ENCODE measurements at regions not wholly inside any gene's neighbourhood (a gene's known extent, or its start where the extent isn't known, plus 50 kb on each side); places are given as distances from the start of the nearest gene placed in this dataset.
A peak's percentile ranks its signal among the peaks of the same experiment; 100 is the strongest.

DNA sequence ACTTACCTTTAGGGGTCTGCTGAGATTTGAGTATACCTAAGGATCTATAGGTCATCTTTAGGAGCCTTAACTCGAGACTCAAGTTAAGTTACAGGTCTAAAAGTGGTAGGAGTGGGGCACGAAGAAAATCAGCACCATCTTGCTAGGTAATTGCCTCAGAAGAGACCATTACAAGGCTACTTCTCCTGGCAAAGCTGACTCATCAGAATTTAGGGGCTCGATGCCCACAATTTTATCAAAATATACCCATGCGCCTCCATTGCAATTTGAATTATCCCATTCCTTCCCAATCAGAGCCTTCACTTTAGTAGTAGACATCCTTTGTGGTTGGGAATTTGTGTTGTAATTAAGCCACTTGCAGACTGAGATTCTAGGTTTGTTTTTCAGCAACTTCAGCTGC lies 1994.3 kb downstream of the MRPL39 start:
- H2BK20ac ChIP-seq (ENCODE audit: low read length) = no peak overlapping the region
- H3K27ac ChIP-seq (ENCODE audit: low read depth, low read length) = no peak overlapping the region
- POLR2A ChIA-PET (ENCODE audit: partially characterized antibody) = no interaction called here
- peak overlapping the region; percentile 53; the same call in 1 of the 2 replicates for H2AFZ ChIP-seq (ENCODE audit: low read length)
- H2BK12ac ChIP-seq (ENCODE audit: low read depth, low read length) = no peak overlapping the region
- no peak overlapping the region for H3K14ac ChIP-seq (ENCODE audit: insufficient read length)
- no peak overlapping the region for H3K23ac ChIP-seq (ENCODE audit: insufficient read length)
- no peak overlapping the region for H4K5ac ChIP-seq (ENCODE audit: insufficient read length, low read depth, low read length)
- H3K4me1 ChIP-seq (replicated peaks in 1 of 4; ENCODE audit: control insufficient read depth in 3 of 4, insufficient read depth in 4 of 4, low read length in 3 of 4) = no peaks in the 10 kb centered on the region
- H2BK120ac ChIP-seq (replicated peaks; ENCODE audit: low read depth, low read length) = no peak overlapping the region
- no peak for TF ChIP-seq BRCA1 (IDR thresholded peaks at IDR 0.05; ENCODE audit: low read depth, low read length)
- 0 out of 2 replicates have a peak, but pooled peaks have one; percentile 36 for TF ChIP-seq MAFK (IDR thresholded peaks at IDR 0.05; ENCODE audit: low read depth, low read length)
- no peak for TF ChIP-seq ASH2L (IDR thresholded peaks at IDR 0.05; ENCODE audit: low read length)
- no peak for TF ChIP-seq FOSL1 (IDR thresholded peaks at IDR 0.05; ENCODE audit: insufficient read depth, low read depth, low read length)
- no peak for TF ChIP-seq CHD1 (IDR thresholded peaks at IDR 0.05; ENCODE audit: low read depth, low read length)
- no peak for TF ChIP-seq RXRA (IDR thresholded peaks at IDR 0.05; ENCODE audit: insufficient read depth, low read depth, low read length)
- TF ChIP-seq TEAD4 (IDR thresholded peaks at IDR 0.05; ENCODE audit: low read depth, low read length) = no peak
- no peaks in the 10 kb centered on the region for H4K20me1 ChIP-seq (replicated peaks in 1 of 2; ENCODE audit: control insufficient read depth in 1 of 2, insufficient read depth in 2 of 2, low read length in 2 of 2)
- no peak overlapping the region for H3K4me2 ChIP-seq (ENCODE audit: insufficient read depth in 1 of 2, low read depth in 2 of 2, low read length in 2 of 2)
- FAIRE-seq = no peak
- no peaks in the 10 kb centered on the region for H3K9me3 ChIP-seq (ENCODE audit: insufficient read depth in 2 of 2, low read depth in 1 of 2, low read length in 1 of 2)
- H2BK15ac ChIP-seq (ENCODE audit: low read length) = no peak overlapping the region
- 79% methylated on average over 4 of the region's 4 CpGs; no CpG with 5 or more reads in 1 of the 2 experiments for WGBS, 2 experiments (ENCODE audit: extremely low coverage in 1 of 2, insufficient coverage in 1 of 2, insufficient read length in 1 of 2, insufficient replicate concordance in 2 of 2, low coverage in 1 of 2, low lambda C conversion rate in 2 of 2, missing lambda C conversion rate in 1 of 2)
- H3K56ac ChIP-seq (replicated peaks; ENCODE audit: insufficient read length, low read depth, low read length) = no peak overlapping the region
- no peaks in the 10 kb centered on the region for H3K36me3 ChIP-seq (ENCODE audit: control insufficient read depth in 2 of 4, insufficient read depth in 4 of 4, low read length in 3 of 4)
- no peak overlapping the region for H2BK5ac ChIP-seq (ENCODE audit: low read depth, low read length)
- H3K79me2 ChIP-seq (ENCODE audit: control insufficient read depth in 1 of 2, insufficient read depth in 2 of 2, low read length in 2 of 2) = no peaks in the 10 kb centered on the region
- no peak overlapping the region for H3K4ac ChIP-seq (replicated peaks; ENCODE audit: insufficient read length, low read depth, low read length)
- no peak overlapping the region for H3K18ac ChIP-seq (ENCODE audit: extremely low read depth, low read length)
- H3K27me3 ChIP-seq (replicated peaks in 1 of 4; ENCODE audit: control insufficient read depth in 3 of 4, extremely low read depth in 1 of 4, insufficient read depth in 3 of 4, low read length in 3 of 4) = no peaks in the 10 kb centered on the region
- H3K23me2 ChIP-seq (ENCODE audit: low read depth, low read length) = no peaks in the 10 kb centered on the region
- H4K8ac ChIP-seq (ENCODE audit: extremely low read depth, insufficient read depth, low read length) = no peak overlapping the region
- H3K4me3 ChIP-seq (ENCODE audit: extremely low read depth in 1 of 4, insufficient read depth in 2 of 4, low read depth in 3 of 4, low read length in 4 of 4) = no peak overlapping the region
- H2AK5ac ChIP-seq (ENCODE audit: low read depth, low read length) = no peak overlapping the region
- H4K91ac ChIP-seq (replicated peaks; ENCODE audit: insufficient read length, low read length) = no peak overlapping the region
- CTCF ChIA-PET (ENCODE audit: partially characterized antibody) = no interaction called here
- no peak overlapping the region for H3K9ac ChIP-seq (replicated peaks in 1 of 4; ENCODE audit: extremely low read depth in 1 of 4, low read depth in 3 of 4, low read length in 3 of 4)
- no peaks in the 10 kb centered on the region for H3K79me1 ChIP-seq (ENCODE audit: low read depth, low read length)
- DNase-seq (ENCODE audit: low read depth in 1 of 2, low spot score in 2 of 2) = no peak
